BE2C (cell line): ENCODE measurements at regions not wholly inside any gene's neighbourhood (a gene's known extent, or its start where the extent isn't known, plus 50 kb on each side); places are given as distances from the start of the nearest gene placed in this dataset.

Experiments used
- DNase-seq: peaks from one replicate; pipeline ENCODE4 v3.0.0-alpha.2; 2020
- H3K27me3 ChIP-seq: fragments of 250-450 bp; sonication (Bioruptor Pico); 2 replicates; pipeline ENCODE4 v1.5.1; 2020; ENCODE audit warnings: mild to moderate bottlenecking
- H3K36me3 ChIP-seq: fragments of 250-450 bp; sonication (Bioruptor Pico); 2 replicates; pipeline ENCODE4 v1.5.1; 2020; ENCODE audit warnings: mild to moderate bottlenecking
- H3K4me1 ChIP-seq: fragments of 250-450 bp; sonication (Bioruptor Pico); 2 replicates; pipeline ENCODE4 v1.5.1; 2020
- H3K4me3 ChIP-seq: 2 replicates; pipeline ENCODE4 v1.5.1; 2011; ENCODE audit warnings: low read depth, low read length
- H3K9me3 ChIP-seq: fragments of 250-450 bp; sonication (Bioruptor Pico); 2 replicates; pipeline ENCODE4 v1.5.1; 2020
- TF ChIP-seq, protein P1 (sequence below): IDR thresholded peaks from 2 replicates; pipeline ENCODE4 v1.5.1; 2012; ENCODE audit warnings: mild to moderate bottlenecking, low read depth, low read length

DNA sequence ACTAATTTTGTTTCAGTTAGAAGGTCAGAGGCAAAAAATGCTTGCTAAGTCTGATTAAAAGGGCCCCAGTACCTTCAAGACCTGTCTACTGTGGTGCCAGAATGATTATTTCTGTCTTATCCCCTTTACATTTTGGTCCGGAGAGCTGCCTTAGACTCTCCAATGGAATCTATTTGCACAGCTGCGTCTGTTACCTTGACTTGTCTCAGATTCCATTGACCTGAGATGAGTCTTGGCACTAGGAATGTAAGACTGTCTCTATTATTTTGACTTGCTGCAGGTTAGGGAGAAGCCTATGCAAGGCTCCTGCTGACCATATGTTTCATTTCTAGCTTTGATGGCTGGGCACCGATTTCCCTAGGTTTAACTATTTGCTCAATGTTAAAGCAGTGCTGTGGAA is 457.6 kb downstream of the KCTD8 start:
- no peak for DNase-seq

GRCh38 chr4:43992552-43992951 is 456.1 kb downstream of the KCTD8 start:
- no peak for DNase-seq

More for the DNA sequence above, 457.6 kb downstream of the KCTD8 start:
- Histone ChIP-seq H3K9me3 (no peaks in the 10 kb centered on the region), H3K27me3 (no peaks in the 10 kb centered on the region), H3K4me1 (no peaks in the 10 kb centered on the region), H3K4me3 (no peak overlapping the region), H3K36me3 (no peaks in the 10 kb centered on the region)
- TF ChIP-seq, protein P1, sequence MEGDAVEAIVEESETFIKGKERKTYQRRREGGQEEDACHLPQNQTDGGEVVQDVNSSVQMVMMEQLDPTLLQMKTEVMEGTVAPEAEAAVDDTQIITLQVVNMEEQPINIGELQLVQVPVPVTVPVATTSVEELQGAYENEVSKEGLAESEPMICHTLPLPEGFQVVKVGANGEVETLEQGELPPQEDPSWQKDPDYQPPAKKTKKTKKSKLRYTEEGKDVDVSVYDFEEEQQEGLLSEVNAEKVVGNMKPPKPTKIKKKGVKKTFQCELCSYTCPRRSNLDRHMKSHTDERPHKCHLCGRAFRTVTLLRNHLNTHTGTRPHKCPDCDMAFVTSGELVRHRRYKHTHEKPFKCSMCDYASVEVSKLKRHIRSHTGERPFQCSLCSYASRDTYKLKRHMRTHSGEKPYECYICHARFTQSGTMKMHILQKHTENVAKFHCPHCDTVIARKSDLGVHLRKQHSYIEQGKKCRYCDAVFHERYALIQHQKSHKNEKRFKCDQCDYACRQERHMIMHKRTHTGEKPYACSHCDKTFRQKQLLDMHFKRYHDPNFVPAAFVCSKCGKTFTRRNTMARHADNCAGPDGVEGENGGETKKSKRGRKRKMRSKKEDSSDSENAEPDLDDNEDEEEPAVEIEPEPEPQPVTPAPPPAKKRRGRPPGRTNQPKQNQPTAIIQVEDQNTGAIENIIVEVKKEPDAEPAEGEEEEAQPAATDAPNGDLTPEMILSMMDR = no peak

DNA sequence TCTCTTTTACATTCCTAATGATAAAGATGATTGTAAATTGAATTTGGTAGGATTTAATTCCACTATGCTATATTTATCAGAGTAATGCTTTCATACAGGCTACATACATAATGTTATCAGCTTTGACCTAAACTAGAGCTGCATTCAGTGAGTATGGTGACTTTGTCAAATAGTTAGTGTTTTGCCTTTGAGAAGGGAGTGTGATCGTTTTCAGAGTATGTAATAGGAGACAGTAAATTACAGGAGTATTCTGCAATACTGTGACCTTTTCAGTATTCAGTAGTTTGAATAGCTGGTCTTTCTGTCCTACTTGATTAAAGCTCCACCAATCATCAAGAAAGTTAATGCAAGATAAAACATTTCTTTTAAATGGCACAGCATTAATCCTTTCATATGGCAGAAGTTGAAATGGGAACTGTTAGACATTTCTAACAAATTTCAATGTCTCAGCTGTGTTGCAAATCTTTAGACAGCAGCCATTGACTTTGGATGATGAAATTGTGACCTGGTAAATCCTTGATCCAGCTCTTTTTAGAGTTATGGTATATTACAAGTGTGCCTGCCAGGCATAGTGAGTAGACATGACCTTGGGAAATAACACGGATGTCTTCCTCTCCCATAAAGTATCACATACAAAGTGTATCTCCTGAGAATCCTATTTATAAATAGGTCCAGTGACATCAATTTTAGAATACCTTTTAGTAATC is 455.3 kb downstream of the KCTD8 start:
- Histone ChIP-seq H3K9me3 (no peaks in the 10 kb centered on the region), H3K27me3 (no peaks in the 10 kb centered on the region), H3K4me3 (no peak overlapping the region), H3K4me1 (no peaks in the 10 kb centered on the region), H3K36me3 (no peaks in the 10 kb centered on the region)
- TF ChIP-seq, protein P1 = no peak
- DNase-seq = no peak

More at GRCh38 chr4:43992552-43992951, 456.1 kb downstream of the KCTD8 start:
- H3K4me1 ChIP-seq = no peaks in the 10 kb centered on the region
- H3K9me3 ChIP-seq = no peaks in the 10 kb centered on the region
- H3K27me3 ChIP-seq = no peaks in the 10 kb centered on the region
- H3K36me3 ChIP-seq = no peaks in the 10 kb centered on the region
- no peak overlapping the region for H3K4me3 ChIP-seq
- TF ChIP-seq, protein P1 = no peak

GRCh38 chr4:43999669-44000068 is 448.9 kb downstream of the KCTD8 start:
- TF ChIP-seq, protein P1 = no peak
- no peak for DNase-seq
- H3K4me1 ChIP-seq = no peaks in the 10 kb centered on the region
- H3K36me3 ChIP-seq = no peaks in the 10 kb centered on the region
- H3K4me3 ChIP-seq = no peak overlapping the region
- H3K9me3 ChIP-seq = no peaks in the 10 kb centered on the region
- H3K27me3 ChIP-seq = no peaks in the 10 kb centered on the region

- Histone ChIP-seq H3K4me3 (no peak overlapping the region), H3K4me1 (no peaks in the 10 kb centered on the region)
- no peak for DNase-seq
These were observed 446.2 kb downstream of the KCTD8 start for GRCh38 chr4:44002368-44002767.

More at GRCh38 chr4:44002368-44002767, 446.2 kb downstream of the KCTD8 start:
- TF ChIP-seq, protein P1 = no peak
- Histone ChIP-seq H3K27me3 (no peaks in the 10 kb centered on the region), H3K9me3 (no peaks in the 10 kb centered on the region), H3K36me3 (no peaks in the 10 kb centered on the region)
